ENCODE measurements at regions not wholly inside any gene's neighbourhood (a gene's known extent, or its start where the extent isn't known, plus 50 kb on each side); places are given as distances from the start of the nearest gene placed in this dataset.

- Histone ChIP-seq H3K9me3 (no peaks in the 10 kb centered on the region), H3K4me3 (no peak overlapping the region), H3K4me1 (no peaks in the 10 kb centered on the region), H3K27me3 (no peaks in the 10 kb centered on the region), H3K27ac (no peak overlapping the region), H3K36me3 (no peaks in the 10 kb centered on the region)
- intact Hi-C loops (cut with DNase I; ENCODE audit: low total_unique reads): no loop called here
- TF ChIP-seq POLR2A (IDR thresholded peaks at IDR 0.05) (no peak), CTCF (IDR thresholded peaks at IDR 0.05) (no peak)
- no peak for DNase-seq
Observed at GRCh38 chr3:103629391-103629790, 1194.6 kb downstream of the ZPLD1 start.

- H3K9me3 ChIP-seq: no peaks in the 10 kb centered on the region
- H3K27ac ChIP-seq: no peak overlapping the region
- no peak for DNase-seq
- H3K4me3 ChIP-seq: no peak overlapping the region
- no peaks in the 10 kb centered on the region for H3K27me3 ChIP-seq
- intact Hi-C loops (cut with DNase I; ENCODE audit: low total_unique reads): no loop called here
- no peaks in the 10 kb centered on the region for H3K4me1 ChIP-seq
- TF ChIP-seq POLR2A (IDR thresholded peaks at IDR 0.05) (no peak), CTCF (IDR thresholded peaks at IDR 0.05) (no peak)
- no peaks in the 10 kb centered on the region for H3K36me3 ChIP-seq
Observed at GRCh38 chr3:103644450-103644849, 1209.6 kb downstream of the ZPLD1 start.

- Histone ChIP-seq H3K27ac (no peak overlapping the region), H3K4me1 (no peaks in the 10 kb centered on the region), H3K36me3 (no peaks in the 10 kb centered on the region), H3K4me3 (no peak overlapping the region), H3K27me3 (no peaks in the 10 kb centered on the region), H3K9me3 (no peaks in the 10 kb centered on the region)
- intact Hi-C loops (cut with DNase I; ENCODE audit: low total_unique reads): no loop called here
- DNase-seq: no peak
- TF ChIP-seq POLR2A (IDR thresholded peaks at IDR 0.05): no peak
Observed at GRCh38 chr3:103653996-103654395, 1219.2 kb downstream of the ZPLD1 start.

- Histone ChIP-seq H3K4me1 (no peaks in the 10 kb centered on the region), H3K27ac (no peak overlapping the region), H3K36me3 (no peaks in the 10 kb centered on the region), H3K4me3 (no peak overlapping the region), H3K9me3 (no peaks in the 10 kb centered on the region), H3K27me3 (no peaks in the 10 kb centered on the region)
- intact Hi-C loops (cut with DNase I; ENCODE audit: low total_unique reads): no loop called here
- no peak for TF ChIP-seq CTCF (IDR thresholded peaks at IDR 0.05)
- no peak for TF ChIP-seq POLR2A (IDR thresholded peaks at IDR 0.05)
- DNase-seq: no peak
Observed at GRCh38 chr3:103657756-103658155, 1222.9 kb downstream of the ZPLD1 start.

GRCh38 chr3:103660810-103661209 is 1226.0 kb downstream of the ZPLD1 start:
- intact Hi-C loops (cut with DNase I; ENCODE audit: low total_unique reads): no loop called here
- DNase-seq: no peak

More at GRCh38 chr3:103660810-103661209, 1226.0 kb downstream of the ZPLD1 start:
- H3K9me3 ChIP-seq: no peaks in the 10 kb centered on the region
- no peak overlapping the region for H3K4me3 ChIP-seq
- H3K27me3 ChIP-seq: no peaks in the 10 kb centered on the region
- TF ChIP-seq CTCF (IDR thresholded peaks at IDR 0.05) (no peak), POLR2A (IDR thresholded peaks at IDR 0.05) (no peak)
- H3K4me1 ChIP-seq: no peaks in the 10 kb centered on the region
- H3K36me3 ChIP-seq: no peaks in the 10 kb centered on the region
- H3K27ac ChIP-seq: no peak overlapping the region
